ENCODE measurements at regions not wholly inside any gene's neighbourhood (a gene's known extent, or its start where the extent isn't known, plus 50 kb on each side); places are given as distances from the start of the nearest gene placed in this dataset.

DNA sequence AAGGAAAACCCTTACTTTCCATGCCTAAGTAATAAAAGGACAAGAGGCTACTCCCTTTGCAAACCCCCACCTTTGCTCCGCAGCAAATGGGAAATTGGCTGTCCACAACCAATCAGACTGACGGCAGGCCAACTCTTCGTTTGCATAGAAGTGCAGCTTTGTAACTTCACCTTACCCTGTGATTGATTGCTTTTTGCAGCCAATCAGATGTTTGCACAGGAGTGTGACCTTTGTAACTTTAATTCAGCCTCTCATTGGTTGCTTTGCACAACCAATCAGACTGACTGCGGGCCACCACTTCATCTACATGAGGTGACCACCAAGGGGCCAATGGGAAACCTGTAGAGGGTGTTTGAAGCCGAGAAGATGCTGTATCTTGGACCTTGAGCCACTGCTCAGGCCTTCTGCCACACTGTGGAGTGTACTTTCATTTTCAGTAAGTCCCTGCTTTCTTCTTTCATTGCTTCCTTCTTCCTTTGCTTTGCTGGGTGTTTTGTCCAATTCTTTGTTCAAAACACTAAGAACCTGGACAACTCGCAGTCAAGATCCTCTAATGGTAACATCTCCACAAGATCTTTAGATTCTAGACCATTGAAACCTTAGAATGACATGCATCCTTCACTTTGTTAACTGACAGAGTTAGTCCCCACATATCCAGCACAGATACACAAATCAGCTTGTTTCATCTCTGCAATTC, 51.3 kb upstream of the FREM1 start:
- no peak for DNase-seq

DNA sequence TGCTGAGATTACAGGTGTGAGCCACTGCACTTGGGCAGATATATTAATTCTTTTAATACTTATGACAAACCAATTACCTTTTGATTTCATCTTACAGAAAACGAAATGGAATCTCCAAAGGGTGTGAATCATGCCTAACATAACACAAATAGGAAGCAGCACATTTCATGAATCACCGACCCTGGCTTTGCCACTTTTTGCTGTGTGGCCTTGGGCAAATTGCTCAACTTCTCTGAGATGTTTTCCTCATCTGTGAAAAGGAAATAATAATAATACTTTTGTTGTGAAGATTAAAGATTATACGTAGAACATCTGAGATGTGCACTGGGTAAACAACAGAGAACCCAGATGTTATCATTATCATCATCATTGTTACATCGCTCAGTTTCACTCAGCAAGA, 50.7 kb upstream of the FREM1 start:
- DNase-seq, result no peak
